Heart right ventricle (tissue), 16 donors: ENCODE measurements at regions not wholly inside any gene's neighbourhood (a gene's known extent, or its start where the extent isn't known, plus 50 kb on each side); places are given as distances from the start of the nearest gene placed in this dataset.
"Not testable (repeated sequence)": the region's sequence is repeated elsewhere in the genome, so short reads cannot be mapped to it uniquely, and the experiment has no call there.

Experiments used
- ATAC-seq, 8 donors: fragments of 200-7000 bp; cut with Tn5 transposase; one replicate each; pipeline ENCODE4 v1.9.1; 2020; ENCODE audit warnings: mild to moderate bottlenecking in 8 of 8, moderate library complexity in 8 of 8, moderate number of reproducible peaks in 1 of 8
- DNase-seq, 2 donors: peaks; one replicate each; pipeline ENCODE4 v3.0.0-alpha.2; 2020
- H3K27ac ChIP-seq, 10 donors: fragments of 200-600 bp; sonication (generic) in 2 of 10; one replicate each; pipeline versions ENCODE4 v1.5.0 to v1.8.0; 2020 to 2022; ENCODE audit warnings: mild to moderate bottlenecking in 3 of 10
- H3K27me3 ChIP-seq, 7 donors: fragments of 200-600 bp; one replicate each; pipeline ENCODE4 v1.8.0; 2021 to 2022; ENCODE audit warnings: mild to moderate bottlenecking in 2 of 7
- H3K36me3 ChIP-seq, 9 donors: fragments of 200-600 bp; sonication (generic) in 1 of 9; one replicate each; pipeline versions ENCODE4 v1.5.0 to v1.8.0; 2020 to 2022; ENCODE audit warnings: mild to moderate bottlenecking in 2 of 9
- H3K4me1 ChIP-seq, 9 donors: fragments of 200-600 bp; sonication (generic) in 1 of 9; one replicate each; pipeline versions ENCODE4 v1.5.0 to v1.8.0; 2020 to 2022; ENCODE audit warnings: mild to moderate bottlenecking in 4 of 9
- H3K4me3 ChIP-seq, 10 donors: fragments of 200-600 bp; sonication (generic) in 2 of 10; one replicate each; pipeline versions ENCODE4 v1.5.0 to v1.8.0; 2020 to 2022; ENCODE audit warnings: mild to moderate bottlenecking in 7 of 10, moderate library complexity in 2 of 10
- H3K9me3 ChIP-seq, 11 donors: fragments of 200-600 bp in 10 of 11; sonication (generic) in 2 of 11; one replicate each; pipeline versions ENCODE4 v1.5.0 to v1.8.0; 2013 to 2022; ENCODE audit warnings: mild to moderate bottlenecking in 2 of 11, control low read depth in 1 of 11, moderate library complexity in 1 of 11
- CTCF ChIP-seq, 9 donors: fragments of 200-600 bp; sonication (generic) in 2 of 9; IDR thresholded peaks; one replicate each; pipeline versions ENCODE4 v1.5.0 to v1.8.0; 2021 to 2022; ENCODE audit warnings: antibody characterized with exemption in 9 of 9, mild to moderate bottlenecking in 5 of 9, moderate library complexity in 1 of 9
- WGBS, 2 donors: extraction: QIAGEN DNeasy Blood & Tissue Kit; methylation state at CpG; one replicate each; pipeline ENCODE4 v1.1.7; 2013; ENCODE audit warnings: inconsistent platforms in 1 of 2; 5-methylcytosine and 5-hydroxymethylcytosine counted together
- intact Hi-C, 10 donors: fragments of 100-400 bp; cut with DNase I; formaldehyde crosslinking; loops; one replicate each; pipeline versions ENCODE4 v1.11.1 to v1.14.2; 2022
- donor health status: Arrhythmogenic right ventricular cardiomyopathy.
- donor health status: ischemic (EF 13 %, LVEDD 7.1; RV severe dilation, severe dysfunction).
- donor health status: healthy with polysubstance abuse.
- donor health status: DM: no; HTN: yes; CAD: no.
- donor health status: DM: no; HTN: no; CAD: no.
- donor health status: ischemic (EF 25% LVEDD 6.9; RV normal size, moderate dysfunction).
- donor health status: ischemic (EF 25% LVEDD 5.7; RV mildly dilated, moderate dysfunction).
- donor health status: healthy.
- donor health status: DM: yes; HTN: yes; CAD: no.
- donor health status: Ischemic cardiomyopathy.
- donor health status: ischemic (EF 35%, LVEDD 5.7; RV mildly dilated, moderate dysfunction).
- donor health status: nonischemic (EF 11% LVEDD 7.7; RV severe dilation, severe dysfunction).
- donor health status: DM: yes; HTN: yes; CAD: no.
- donor health status: PGD.
- donor health status: ischemic (EF 29% LVEDD 5.4; RV normal size, mild dysfunction).
- donor health status: nonischemic (EF 23%, LVEDD 6.1; RV moderate dilation, normal function).

- no peaks in the 10 kb centered on the region for H3K36me3 ChIP-seq
- intact Hi-C loops, result loop anchor here in 2 of 10 donors (2.0 to 10.0 kb wide), 2 partner anchors 79 to 81 kb away; no protein-coding TSS in a partner anchor
- peak overlapping the region in 8 of 10 donors; percentile 5 to 81 (median 65) for H3K27ac ChIP-seq
- 75 to 77% methylated on average over 7 of the region's 7 CpGs for WGBS, 2 donors
- no peaks in the 10 kb centered on the region for H3K27me3 ChIP-seq
- H3K4me1 ChIP-seq, result peaks cover 0 to 50% (median 24%) of the 10 kb centered on the region in 9 donors
- H3K9me3 ChIP-seq, result peaks cover 0 to 14% (median 2%) of the 10 kb centered on the region in 11 donors
- peak in 4 of 8 donors; percentile 7 to 33 (median 21) for ATAC-seq
- TF ChIP-seq CTCF (IDR thresholded peaks at IDR 0.05), result no peak
- DNase-seq, result no peak
- H3K4me3 ChIP-seq, result no peak overlapping the region
These were observed 103.0 kb upstream of the PDE10A start for GRCh38 chr6:165766026-165766425.

- 93 to 95% methylated on average over 11 to 22 of the region's 33 CpGs for WGBS, 2 donors
- H3K27me3 ChIP-seq, DNase-seq, H3K36me3 ChIP-seq, ATAC-seq, H3K4me3 ChIP-seq: not testable (repeated sequence)
- peaks cover 0 to 42% (median 24%) of the 10 kb centered on the region in 9 donors for H3K4me1 ChIP-seq
- H3K27ac ChIP-seq, result peak overlapping the region in 5 of 10 donors; percentile 5 to 81 (median 71)
- H3K9me3 ChIP-seq, result peaks cover 0 to 14% (median 2%) of the 10 kb centered on the region in 11 donors
- intact Hi-C loops, result loop anchor here in 1 of 10 donors (10.0 kb wide), 1 partner anchor 80 kb away; no protein-coding TSS in a partner anchor
These were observed 102.2 kb upstream of the PDE10A start for GRCh38 chr6:165765256-165765655.

- ATAC-seq (no peak), DNase-seq (no peak)
- Histone ChIP-seq H3K36me3 (no peaks in the 10 kb centered on the region), H3K27ac (no peak overlapping the region), H3K27me3 (no peaks in the 10 kb centered on the region), H3K9me3 (peaks cover 0 to 14% (median 2%) of the 10 kb centered on the region in 11 donors), H3K4me3 (no peak overlapping the region), H3K4me1 (peaks cover 0 to 22% (median 14%) of the 10 kb centered on the region in 9 donors)
- no peak for TF ChIP-seq CTCF (IDR thresholded peaks at IDR 0.05)
- intact Hi-C loops, result loop anchor here in 1 of 10 donors (10.0 kb wide), 1 partner anchor 82 kb away; no protein-coding TSS in a partner anchor
- 80 to 94% methylated on average over 6 of the region's 6 CpGs for WGBS, 2 donors
These were observed 99.8 kb upstream of the PDE10A start for GRCh38 chr6:165762876-165763275.

- H3K4me1 ChIP-seq, result peaks cover 0 to 15% (median 7%) of the 10 kb centered on the region in 9 donors
- DNase-seq (no peak), ATAC-seq (no peak)
- intact Hi-C loops, result loop anchor here in 1 of 10 donors (10.0 kb wide), 1 partner anchor 83 kb away; no protein-coding TSS in a partner anchor
- TF ChIP-seq CTCF (IDR thresholded peaks at IDR 0.05), result no peak
- peaks cover 0 to 14% (median 2%) of the 10 kb centered on the region in 11 donors for H3K9me3 ChIP-seq
- no peak overlapping the region for H3K4me3 ChIP-seq
- no peaks in the 10 kb centered on the region for H3K27me3 ChIP-seq
- no peaks in the 10 kb centered on the region for H3K36me3 ChIP-seq
- no peak overlapping the region for H3K27ac ChIP-seq
- WGBS, 2 donors, result 84 to 93% methylated on average over 2 of the region's 2 CpGs
These were observed 99.1 kb upstream of the PDE10A start for GRCh38 chr6:165762125-165762524.

GRCh38 chr6:165760803-165761185 is 97.8 kb upstream of the PDE10A start:
- Histone ChIP-seq H3K36me3 (no peaks in the 10 kb centered on the region), H3K27me3 (no peaks in the 10 kb centered on the region), H3K9me3 (peaks cover 0 to 14% (median 2%) of the 10 kb centered on the region in 11 donors), H3K4me3 (no peak overlapping the region), H3K4me1 (peaks cover 0 to 4% (median 0%) of the 10 kb centered on the region in 9 donors), H3K27ac (no peak overlapping the region)
- DNase-seq (no peak), ATAC-seq (no peak)
- WGBS, 2 donors, result 92 to 93% methylated on average over 8 of the region's 8 CpGs
- no peak for TF ChIP-seq CTCF (IDR thresholded peaks at IDR 0.05)
- intact Hi-C loops, result loop anchor here in 1 of 10 donors (10.0 kb wide), 1 partner anchor 84 kb away; no protein-coding TSS in a partner anchor
